Left cardiac atrium (tissue), 4 donors: ENCODE measurements at regions not wholly inside any gene's neighbourhood (a gene's known extent, or its start where the extent isn't known, plus 50 kb on each side); places are given as distances from the start of the nearest gene placed in this dataset.
"Not testable (repeated sequence)": the region's sequence is repeated elsewhere in the genome, so short reads cannot be mapped to it uniquely, and the experiment has no call there.

Experiments used
- ATAC-seq, 2 donors: fragments of 200-7000 bp; cut with Tn5 transposase; one replicate each; pipeline ENCODE4 v1.9.1; 2020; ENCODE audit warnings: mild to moderate bottlenecking in 2 of 2, moderate library complexity in 2 of 2
- DNase-seq: peaks from one replicate; pipeline ENCODE4 v3.0.0-alpha.2; 2020
- intact Hi-C, 2 donors: fragments of 100-400 bp; cut with DNase I; formaldehyde crosslinking; loops; one replicate each; pipeline versions ENCODE4 v1.14.1 to v1.15.1; 2022 to 2023
- donor health status: DM: no; HTN: yes; CAD: no.
- donor health status: DM: no; HTN: yes; CAD: no; lungs with severe emphysema.
- donor health status: DM: yes; HTN: yes; CAD: no.
- donor health status: Dilated cardiomyopathy.

DNA sequence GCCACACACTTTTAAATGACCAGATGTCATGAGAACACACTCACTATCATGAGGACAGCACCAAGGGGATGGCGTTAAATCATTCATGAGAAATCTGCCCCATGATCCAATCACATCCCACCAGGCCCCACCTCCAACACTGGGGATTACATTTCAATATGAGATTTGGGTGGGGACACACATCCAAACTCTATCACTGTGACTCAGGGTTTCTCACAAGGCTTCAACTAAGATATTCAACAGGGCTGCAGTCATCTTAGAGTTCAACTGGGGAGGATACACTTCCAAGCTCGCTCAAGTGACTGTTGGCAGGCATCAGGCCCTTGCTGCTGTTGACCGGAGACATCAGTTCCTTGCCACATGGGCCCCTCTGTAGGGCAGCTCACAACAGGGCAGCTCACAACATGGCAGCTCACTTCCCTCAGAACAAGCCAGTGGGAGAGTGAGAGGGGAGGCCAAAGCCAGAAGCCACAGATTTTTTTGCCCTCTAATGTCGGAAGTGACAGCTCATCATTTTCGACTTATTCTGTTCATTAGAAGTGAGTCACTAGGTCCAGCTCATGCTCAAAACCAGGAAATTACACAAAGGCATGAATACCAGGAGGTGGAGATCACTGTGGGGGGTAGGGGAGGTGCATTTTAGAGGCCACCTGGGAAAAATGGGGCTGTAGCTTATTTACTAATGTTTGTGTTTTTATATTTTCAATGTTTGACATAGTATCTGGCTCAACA, 50.8 kb upstream of the PTHLH start:
- DNase-seq (no peak), ATAC-seq (no peak)
- intact Hi-C loops: no loop called here

DNA sequence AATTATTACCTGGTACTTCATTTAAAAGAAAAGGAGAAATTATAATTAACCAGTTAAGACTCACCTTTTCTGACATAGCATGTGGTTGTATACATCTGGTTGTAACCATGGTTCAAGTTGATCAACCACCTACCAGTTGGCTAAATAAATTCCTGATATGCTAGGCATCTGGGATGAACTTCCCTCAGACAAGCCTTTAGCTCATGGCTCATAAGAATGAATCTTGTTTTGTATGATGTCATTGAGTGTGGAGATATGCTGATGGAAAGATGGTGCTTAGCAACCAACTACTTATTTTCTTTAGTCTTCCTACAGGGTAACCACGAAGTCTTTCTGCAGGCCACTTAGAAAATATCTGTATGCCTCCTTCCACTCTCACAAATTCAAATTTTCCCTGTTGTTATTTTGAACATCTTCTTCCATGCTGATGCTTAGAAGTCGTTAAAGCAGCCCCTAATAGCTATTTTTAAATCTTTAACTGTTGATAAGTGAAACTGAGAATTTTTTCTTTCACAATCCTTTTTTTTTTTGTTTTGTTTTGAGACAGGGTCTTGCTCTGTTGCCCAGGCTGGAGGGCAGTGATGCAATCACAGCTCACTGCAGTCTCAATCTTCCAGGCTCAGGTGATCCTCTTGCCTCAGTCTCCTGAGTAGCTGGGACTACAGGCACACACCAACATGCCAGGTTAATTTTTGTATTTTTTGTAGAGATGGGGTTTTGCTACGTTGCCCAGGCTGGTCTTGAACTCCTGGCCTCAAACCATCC, 51.9 kb upstream of the PTHLH start:
- no peak for DNase-seq

DNA sequence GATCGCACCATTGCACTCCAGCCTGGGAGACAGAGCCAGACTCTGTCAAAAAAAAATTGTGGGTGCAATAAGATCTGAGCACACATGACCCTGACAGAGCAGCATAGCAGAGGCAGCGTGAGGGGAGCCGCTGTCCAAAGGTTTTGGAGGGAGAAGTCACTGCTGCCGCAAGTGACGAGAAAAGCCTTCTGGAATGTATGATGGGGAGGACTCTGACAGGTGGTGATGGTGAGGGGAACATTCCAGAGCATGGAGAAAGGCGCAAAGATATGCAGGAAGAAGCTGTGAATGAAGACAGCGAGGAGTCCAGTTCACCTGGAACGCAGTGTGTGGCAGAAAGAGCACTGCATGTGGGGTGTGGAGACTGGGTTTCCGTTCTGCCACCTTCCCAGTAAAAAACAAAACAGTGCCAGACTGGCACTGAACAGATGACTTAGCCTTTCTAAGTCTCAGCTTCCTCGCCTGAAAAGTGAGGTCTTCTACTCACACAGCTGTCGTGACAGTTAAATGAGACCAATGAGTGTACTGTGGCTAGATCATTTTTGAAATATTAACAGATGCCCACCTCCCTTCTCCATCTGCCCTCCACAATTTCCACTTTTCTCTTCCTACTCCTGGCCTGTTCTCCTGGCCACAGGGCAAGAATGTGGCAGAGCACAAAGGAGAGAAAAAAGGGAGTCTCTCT, 53.4 kb upstream of the PTHLH start:
- no peak for ATAC-seq
- no peak for DNase-seq
- intact Hi-C loops: no loop called here

More for the DNA sequence above, 51.9 kb upstream of the PTHLH start:
- intact Hi-C loops: no loop called here
- ATAC-seq: no peak

DNA sequence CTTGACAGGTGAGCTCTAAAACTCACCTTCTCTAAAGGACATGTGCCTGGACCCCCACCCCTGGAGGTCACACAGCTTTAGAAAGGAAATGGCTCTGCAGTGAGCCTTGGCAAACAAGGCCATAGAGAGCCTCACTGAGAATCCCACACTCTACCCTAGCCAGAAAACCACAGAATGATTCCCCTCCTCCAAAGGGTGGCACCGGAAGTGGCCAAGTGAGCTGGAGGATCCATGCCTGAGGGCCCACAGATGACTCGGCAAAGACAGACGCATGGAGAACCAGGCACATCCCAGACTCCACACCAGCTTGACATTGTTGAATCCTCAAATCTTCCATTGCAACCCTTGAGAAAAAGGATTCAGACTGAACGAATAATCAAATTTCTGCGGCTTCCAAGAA, 54.2 kb upstream of the PTHLH start:
- DNase-seq (no peak), ATAC-seq (no peak)
- intact Hi-C loops: no loop called here

DNA sequence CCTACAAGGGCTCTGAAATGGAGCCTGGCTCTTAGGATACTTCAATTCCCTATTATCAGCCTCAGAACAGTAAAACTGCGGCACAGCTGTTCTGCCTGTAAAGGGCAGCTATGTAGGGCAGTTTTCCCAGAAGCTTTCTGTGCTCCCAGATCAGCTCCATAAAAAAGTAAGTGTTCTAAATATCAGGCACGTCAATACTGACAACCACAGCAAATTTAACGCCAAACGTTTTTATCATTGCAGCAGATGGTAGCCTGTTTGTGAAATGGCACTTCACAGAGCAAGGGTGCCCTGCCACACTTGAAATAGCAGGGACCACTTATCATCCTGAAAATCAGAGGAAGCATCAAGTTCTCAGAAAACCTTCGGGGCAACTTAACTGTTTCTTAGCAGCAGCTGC, 54.8 kb upstream of the PTHLH start:
- DNase-seq (no peak), ATAC-seq (no peak)
- intact Hi-C loops: no loop called here

DNA sequence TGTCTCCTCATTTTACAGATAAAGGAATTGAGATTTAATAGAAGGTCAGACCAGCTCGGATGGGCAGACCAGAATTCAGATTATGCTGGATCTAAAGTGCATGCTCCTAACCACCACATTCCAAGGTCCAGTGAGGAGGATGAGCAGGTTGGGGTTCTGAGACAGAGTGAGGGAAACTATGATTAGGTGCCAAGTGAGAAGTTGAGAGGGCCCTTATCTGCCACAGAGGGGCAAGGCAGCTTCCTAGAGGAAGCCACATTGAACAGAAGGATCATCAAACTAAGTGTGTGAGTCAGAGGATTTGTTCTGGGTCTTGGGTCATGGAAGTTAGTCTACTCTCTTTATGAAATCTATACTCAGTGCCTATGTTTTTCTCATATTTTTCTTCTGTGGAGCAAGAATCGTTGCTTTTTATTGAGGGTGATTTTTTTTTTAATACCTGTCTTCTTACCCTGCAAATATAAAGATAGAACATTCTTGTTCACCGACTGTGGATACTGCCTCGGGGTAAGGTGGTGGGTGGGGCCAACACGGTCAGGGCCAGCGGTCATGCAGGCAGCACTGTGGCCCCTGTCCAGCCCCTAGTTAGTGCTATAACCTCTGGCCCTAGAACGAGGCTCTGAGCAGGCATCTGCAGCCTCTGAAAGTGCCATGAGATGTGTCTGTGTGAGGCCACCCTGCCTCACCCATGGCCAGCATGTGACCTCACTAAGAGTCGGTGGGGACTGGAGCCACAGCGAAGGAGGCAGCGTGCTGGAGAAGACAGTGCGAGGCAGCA, 55.6 kb upstream of the PTHLH start:
- intact Hi-C loops: no loop called here
- ATAC-seq (no peak), DNase-seq (no peak)

DNA sequence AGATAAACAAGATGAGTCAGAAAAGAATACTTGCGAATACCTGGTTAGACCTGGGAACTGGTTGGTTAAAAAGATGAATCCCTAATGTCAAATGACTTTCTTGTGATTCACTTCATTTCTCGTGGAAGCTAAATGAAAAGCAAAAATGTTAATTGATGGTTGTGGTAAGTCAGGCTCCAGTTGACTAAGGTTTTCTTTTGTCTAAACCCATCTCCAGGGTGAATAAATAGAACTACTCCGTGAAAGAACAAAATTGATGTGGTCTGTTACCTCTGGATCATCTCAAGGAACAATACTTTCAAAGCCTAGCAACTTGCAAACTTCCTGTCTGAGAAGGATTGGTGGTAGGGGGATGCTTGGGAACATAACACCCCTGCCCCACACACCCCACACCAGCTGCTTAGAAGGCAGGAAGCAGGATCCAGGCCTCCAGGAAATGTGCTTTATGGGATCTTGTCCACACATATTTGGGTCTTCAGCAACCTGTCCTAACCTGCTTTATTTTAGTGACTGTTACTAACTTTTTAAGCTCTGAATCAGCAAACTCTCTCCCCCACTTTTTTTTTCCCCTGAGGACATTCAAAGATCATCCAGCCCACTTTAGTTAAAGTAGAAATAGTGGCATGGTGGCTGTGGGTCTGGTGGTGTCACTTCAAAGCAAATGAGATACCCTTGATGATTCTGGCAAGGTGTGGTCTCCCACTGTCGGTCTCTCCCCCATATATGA, 60.4 kb upstream of the PTHLH start:
- no peak for ATAC-seq
- no peak for DNase-seq
- intact Hi-C loops: no loop called here

DNA sequence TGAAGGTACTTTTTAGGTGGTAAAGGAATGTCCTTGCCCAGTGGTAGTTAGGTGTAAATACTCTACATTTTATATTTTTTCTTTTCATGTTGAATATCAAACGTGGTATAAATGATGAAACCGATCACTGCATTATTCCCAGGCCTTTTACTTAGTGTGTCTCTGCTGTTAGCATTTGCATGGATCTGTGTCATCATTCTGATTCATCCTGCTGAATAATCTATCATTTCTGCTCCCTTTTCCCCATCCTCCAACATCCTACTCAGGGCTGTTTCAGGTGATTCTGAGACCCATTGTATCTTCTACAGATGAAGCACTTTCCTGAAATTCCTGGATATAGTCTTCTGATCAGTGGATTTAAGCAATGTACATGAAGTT, 61.0 kb upstream of the PTHLH start:
- DNase-seq: no peak
- intact Hi-C loops: no loop called here

DNA sequence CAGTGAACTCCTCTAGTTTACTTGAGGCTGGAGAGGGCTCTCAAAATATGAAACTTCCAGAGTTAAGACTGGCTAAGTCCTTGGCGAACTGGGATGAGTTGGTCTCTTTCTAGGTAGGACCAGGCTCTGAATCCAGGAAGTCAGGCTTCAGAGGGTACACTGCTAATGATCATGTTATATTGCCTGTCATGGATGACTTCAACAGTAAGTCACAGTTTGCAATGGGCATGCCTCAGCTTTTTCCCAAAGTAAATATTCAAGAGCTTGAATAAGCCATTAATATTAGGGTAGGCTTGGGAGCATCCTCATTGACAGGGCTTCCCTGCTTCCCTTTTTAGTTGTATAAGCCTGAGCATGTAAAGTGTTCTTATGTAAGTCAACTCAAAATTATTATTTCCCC, 61.7 kb upstream of the PTHLH start:
- no peak for ATAC-seq
- intact Hi-C loops: no loop called here
- no peak for DNase-seq

More for the DNA sequence above, 61.0 kb upstream of the PTHLH start:
- no peak for ATAC-seq

DNA sequence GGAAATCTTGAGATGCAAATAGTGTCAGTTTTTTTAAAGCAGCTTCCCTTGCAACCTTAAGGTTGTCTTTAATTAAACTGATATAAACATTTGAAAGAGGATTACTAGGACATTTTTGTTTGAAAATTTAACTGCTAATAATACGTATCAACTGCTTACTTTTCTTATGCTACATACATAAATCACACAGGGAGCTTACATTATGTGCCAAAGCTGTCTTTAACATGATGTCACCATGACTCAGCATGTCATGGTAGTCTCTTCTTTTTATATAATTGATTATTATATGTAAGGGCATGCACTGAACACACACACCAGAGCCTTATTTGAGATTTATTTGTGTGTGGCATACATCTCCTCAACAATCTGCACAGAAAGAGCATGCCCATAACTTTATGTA, 63.0 kb upstream of the PTHLH start:
- ATAC-seq (no peak), DNase-seq (no peak)
- intact Hi-C loops: no loop called here

DNA sequence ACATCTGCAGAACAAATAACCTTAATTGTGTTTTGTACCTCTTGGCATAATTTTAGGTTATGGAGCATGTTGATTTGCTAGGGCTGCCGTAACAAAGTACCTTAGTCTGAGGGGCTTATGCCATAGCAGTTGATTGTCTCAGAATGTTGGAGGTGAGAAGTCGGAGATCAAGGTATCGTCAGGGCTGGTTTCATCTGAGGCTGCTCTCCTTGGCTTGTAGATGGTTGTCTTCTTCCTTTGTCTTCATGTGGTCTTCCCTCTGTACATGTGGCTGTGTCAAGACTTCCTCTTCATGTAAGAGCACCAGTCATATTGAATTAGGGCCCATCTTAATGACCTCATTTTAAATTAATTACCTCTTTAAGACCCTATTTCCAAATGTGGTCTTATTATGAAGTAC, 64.4 kb upstream of the PTHLH start:
- ATAC-seq (no peak), DNase-seq (no peak)
- intact Hi-C loops: no loop called here

DNA sequence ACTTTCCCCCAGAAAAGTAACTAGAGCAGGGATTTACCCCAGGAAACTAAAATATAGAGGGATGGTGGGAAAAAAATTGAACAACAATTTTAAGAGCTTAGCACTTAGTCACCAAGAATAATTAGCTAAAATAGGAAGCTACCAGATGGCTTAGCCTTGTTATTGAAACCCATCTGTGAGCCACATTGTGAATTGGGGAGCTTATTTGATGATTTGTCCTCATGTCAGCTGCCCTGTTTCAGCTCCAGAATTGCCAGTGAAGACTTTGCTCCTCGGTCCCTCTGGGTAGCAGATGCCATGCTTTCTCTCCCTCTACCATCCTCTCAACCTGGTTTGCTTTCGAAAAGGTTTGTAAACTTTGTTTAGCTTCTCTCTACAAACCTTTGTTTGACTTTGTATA, 67.7 kb upstream of the PTHLH start:
- intact Hi-C loops: no loop called here
- DNase-seq (no peak), ATAC-seq (no peak)

DNA sequence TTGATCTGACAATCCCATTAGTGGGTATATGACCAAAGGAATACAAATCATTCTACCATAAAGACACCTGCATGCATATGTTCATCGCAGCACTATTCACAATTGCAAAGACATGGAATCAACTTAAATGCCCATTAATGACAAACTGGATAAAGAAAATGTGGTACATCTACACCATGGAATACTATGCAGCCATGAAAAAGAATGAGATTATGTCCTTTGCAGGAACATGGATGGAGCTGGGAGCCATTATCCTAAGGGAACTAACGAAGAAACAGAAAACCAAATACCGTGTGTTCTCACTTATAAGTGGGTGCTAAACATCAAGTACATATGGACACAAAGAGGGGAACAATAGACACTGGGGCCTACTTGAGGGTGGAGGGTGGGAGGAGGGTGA, 74.1 kb upstream of the PTHLH start:
- intact Hi-C loops, ATAC-seq, DNase-seq: not testable (repeated sequence)

DNA sequence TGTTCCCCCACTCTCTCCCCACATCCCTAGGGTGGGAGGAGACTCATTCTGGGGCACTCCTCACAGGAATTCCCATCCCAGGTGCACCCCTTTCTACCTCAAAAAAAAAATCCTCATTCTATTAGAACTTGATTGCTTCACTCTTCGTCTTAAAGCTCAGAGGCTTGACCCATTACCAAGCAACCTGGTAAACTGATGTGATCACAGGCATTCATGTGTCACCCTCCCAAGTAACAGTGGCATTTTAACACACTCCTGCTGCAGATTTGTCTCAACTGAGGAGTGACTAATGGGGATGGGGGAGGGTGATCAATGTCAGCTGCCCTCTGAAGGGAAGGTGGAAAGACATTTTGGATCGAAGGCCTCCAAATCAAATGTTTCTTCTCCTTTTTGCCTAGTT, 78.1 kb upstream of the PTHLH start:
- ATAC-seq (no peak), DNase-seq (no peak)
- intact Hi-C loops: no loop called here

DNA sequence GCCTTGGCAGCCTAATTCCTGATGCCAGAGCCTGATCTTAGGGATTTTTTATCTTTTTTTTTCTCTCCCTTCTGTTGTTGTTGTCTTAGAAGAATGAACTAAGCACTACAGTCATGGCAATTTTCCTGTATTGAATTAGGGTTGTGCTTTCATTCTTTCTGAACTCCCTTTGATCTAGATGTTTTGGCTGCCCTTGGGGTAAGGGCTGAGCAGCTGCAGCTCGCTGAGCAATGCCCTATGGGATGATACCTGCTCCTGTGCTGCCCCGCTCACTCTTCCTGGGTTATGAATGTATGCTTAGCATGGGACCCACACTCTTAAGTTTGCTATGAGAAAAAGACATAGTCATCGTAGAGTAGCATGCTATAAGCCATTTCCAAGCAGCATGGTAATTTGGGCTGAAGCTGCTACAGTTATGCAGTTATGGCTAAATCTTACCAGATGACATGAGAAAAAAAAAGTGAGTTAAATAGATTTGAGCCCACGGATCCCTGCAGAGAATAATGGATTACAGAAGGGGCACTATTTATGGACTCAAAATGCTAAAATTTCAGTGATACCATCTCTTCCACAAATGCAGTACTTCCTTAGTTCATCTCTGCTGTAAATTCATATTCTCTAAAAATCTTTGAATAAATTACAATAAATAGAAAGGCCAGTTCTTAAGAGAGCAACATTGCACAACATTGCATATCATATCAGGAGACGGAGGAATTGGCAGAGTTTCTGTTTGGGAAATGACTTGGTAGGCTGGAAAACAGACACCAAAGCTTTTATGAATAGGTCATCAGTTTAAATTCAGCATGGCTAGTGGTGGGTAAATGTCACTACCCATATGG, 79.2 kb upstream of the PTHLH start:
- intact Hi-C loops: no loop called here
- peak in 1 of 2 donors; percentile 68 for ATAC-seq
- no peak for DNase-seq

DNA sequence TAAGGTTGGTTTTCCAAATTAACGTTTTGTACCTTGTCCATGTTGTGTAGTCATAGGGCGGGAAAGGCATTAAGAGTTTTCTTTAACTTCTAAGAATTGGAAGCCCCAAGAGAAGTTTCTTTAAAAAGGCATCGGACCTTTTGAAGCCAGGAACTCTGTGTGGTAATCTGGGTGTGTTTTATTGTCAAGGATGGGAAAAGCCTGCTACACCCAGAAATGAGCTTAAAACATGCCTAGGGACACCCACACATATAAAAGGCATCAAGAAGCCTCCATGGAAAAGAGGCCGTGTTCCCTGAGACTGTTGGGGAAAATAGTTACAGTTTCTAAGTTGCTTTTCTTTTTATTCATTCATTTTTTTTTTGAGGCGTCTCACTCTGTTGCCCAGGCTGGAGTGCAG, 81.0 kb upstream of the PTHLH start:
- no peak for ATAC-seq
- intact Hi-C loops: no loop called here
- no peak for DNase-seq

DNA sequence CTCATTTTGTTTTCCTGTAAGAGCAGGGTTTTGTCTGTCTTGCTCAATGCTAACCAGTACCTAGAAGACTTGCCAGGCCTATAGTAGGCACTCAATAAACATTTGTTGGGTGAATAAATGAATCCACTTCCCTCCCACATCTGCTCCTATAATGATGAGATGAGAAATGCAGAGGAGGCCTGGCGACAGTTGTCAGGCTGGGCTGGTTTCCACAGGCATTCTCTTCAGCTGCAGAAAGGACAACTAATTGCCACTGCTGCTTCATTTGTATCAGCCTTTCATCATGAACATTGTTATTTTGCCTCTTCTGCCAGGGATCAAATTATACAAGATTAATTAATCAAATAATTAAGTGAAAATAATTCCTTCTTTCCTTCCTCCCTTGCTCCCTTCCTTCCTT, 82.0 kb upstream of the PTHLH start:
- ATAC-seq: no peak
- intact Hi-C loops: no loop called here
- DNase-seq: no peak

DNA sequence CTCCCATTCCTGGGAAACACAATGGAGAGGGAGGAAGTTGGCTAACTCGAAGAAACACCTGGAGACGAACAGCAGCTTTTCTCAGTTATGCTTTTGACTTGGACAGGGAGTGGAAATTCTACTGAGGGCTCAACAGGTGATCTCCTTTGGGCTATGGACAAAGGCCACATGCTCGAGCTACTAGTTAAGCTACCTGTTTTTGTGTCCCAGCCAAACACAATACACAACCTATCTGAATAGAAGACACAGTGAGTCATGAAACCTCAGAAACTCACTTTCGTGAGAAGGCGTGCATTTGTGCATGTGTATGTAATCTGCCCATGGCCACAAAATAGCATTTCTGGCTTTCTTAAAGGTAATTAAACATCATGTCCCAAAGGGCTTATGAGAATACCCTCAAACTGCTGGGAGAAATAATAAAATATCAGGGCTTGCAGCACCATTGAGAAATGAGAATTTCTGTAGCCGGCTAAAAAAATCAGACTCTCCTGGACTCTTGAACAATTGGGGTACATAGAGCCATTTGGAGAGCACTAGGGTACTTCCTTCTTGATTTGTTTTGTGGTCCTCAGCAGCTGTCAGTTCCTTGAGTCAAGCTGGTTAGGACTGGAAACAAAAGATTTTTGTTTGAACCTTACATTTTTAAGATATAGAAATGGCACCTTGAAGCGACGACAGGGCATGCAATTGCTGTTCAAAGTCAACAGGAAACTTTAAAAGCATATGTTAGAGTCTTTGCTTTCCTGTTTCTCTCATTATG, 85.5 kb upstream of the PTHLH start:
- DNase-seq: no peak
- intact Hi-C loops: no loop called here
- ATAC-seq: no peak
